Liver (tissue), 8 donors: ENCODE measurements at regions not wholly inside any gene's neighbourhood (a gene's known extent, or its start where the extent isn't known, plus 50 kb on each side); places are given as distances from the start of the nearest gene placed in this dataset.

Experiments used
- DNase-seq: peaks from one replicate; pipeline ENCODE4 v3.0.0-alpha.2; 2017; ENCODE audit warnings: low spot score
- H3K27ac ChIP-seq, 2 donors: one replicate each; pipeline ENCODE4 v1.7.0; 2013; ENCODE audit warnings: inconsistent platforms in 2 of 2, low read length in 2 of 2, control low read depth in 1 of 2, low read depth in 1 of 2, mild to moderate bottlenecking in 1 of 2
- H3K27me3 ChIP-seq, 4 donors: one replicate each; pipeline versions ENCODE4 v1.6.1 to v1.7.0; 2013; ENCODE audit warnings: low read length in 3 of 4, inconsistent platforms in 1 of 4, mild to moderate bottlenecking in 1 of 4, moderate library complexity in 1 of 4; ENCODE audit not compliant: control insufficient read depth in 4 of 4, insufficient read depth in 4 of 4
- H3K36me3 ChIP-seq, 4 donors: one replicate each; pipeline versions ENCODE4 v1.6.1 to v1.7.0; 2013; ENCODE audit warnings: low read length in 3 of 4, mild to moderate bottlenecking in 3 of 4, low read depth in 1 of 4, moderate library complexity in 1 of 4; ENCODE audit not compliant: control insufficient read depth in 4 of 4, insufficient read depth in 3 of 4
- H3K4me1 ChIP-seq, 4 donors: one replicate each; pipeline versions ENCODE4 v1.6.1 to v1.7.0; 2013; ENCODE audit warnings: low read length in 3 of 4, mild to moderate bottlenecking in 3 of 4, moderate library complexity in 1 of 4; ENCODE audit not compliant: control insufficient read depth in 4 of 4, insufficient read depth in 4 of 4
- H3K4me3 ChIP-seq, 3 donors: one replicate each; pipeline versions ENCODE4 v1.6.1 to v1.7.0; 2013; ENCODE audit warnings: low read length in 3 of 3, control low read depth in 1 of 3, low read depth in 1 of 3, mild to moderate bottlenecking in 1 of 3
- H3K9ac ChIP-seq, 2 donors: one replicate each; pipeline ENCODE4 v1.7.0; 2013; ENCODE audit warnings: low read length in 2 of 2, mild to moderate bottlenecking in 2 of 2, moderate library complexity in 2 of 2, control low read depth in 1 of 2, low read depth in 1 of 2
- H3K9me3 ChIP-seq, 4 donors: one replicate each; pipeline versions ENCODE4 v1.6.1 to v1.7.0; 2013; ENCODE audit warnings: low read length in 3 of 4; ENCODE audit not compliant: control insufficient read depth in 4 of 4
- EGR1 ChIP-seq, 2 donors: IDR thresholded peaks; 2 replicates each; pipeline ENCODE4 v1.6.1; 2016 to 2018; ENCODE audit warnings: antibody characterized with exemption in 2 of 2, low read depth in 2 of 2
- FOXA1 ChIP-seq: IDR thresholded peaks from 2 replicates; pipeline ENCODE4 v1.6.1; 2016; ENCODE audit warnings: antibody characterized with exemption
- FOXA2 ChIP-seq: IDR thresholded peaks from 2 replicates; pipeline ENCODE4 v1.6.1; 2016; ENCODE audit warnings: antibody characterized with exemption
- GABPA ChIP-seq, 2 donors: IDR thresholded peaks in 1 of 2; conservative IDR thresholded peaks in 1 of 2; 2 replicates each; pipeline ENCODE4 v1.6.1; 2016; ENCODE audit warnings: antibody characterized with exemption in 2 of 2, mild to moderate bottlenecking in 1 of 2, moderate library complexity in 1 of 2
- HNF4A ChIP-seq, 2 donors: conservative IDR thresholded peaks; 2 replicates each; pipeline ENCODE4 v1.6.1; 2016; ENCODE audit warnings: antibody characterized with exemption in 2 of 2, mild to moderate bottlenecking in 2 of 2
- HNF4G ChIP-seq: IDR thresholded peaks from 2 replicates; pipeline ENCODE4 v1.6.1; 2016; ENCODE audit warnings: antibody characterized with exemption
- JUND ChIP-seq, 2 donors: IDR thresholded peaks; 2 replicates each; pipeline ENCODE4 v1.6.1; 2016; ENCODE audit warnings: antibody characterized with exemption in 2 of 2
- NR2F2 ChIP-seq: IDR thresholded peaks from 2 replicates; pipeline ENCODE4 v1.6.1; 2016; ENCODE audit warnings: antibody characterized with exemption
- RAD21 ChIP-seq, 2 donors: IDR thresholded peaks; 2 replicates each; pipeline ENCODE4 v1.6.1; 2016; ENCODE audit warnings: antibody characterized with exemption in 2 of 2, mild to moderate bottlenecking in 2 of 2
- RXRA ChIP-seq, 2 donors: IDR thresholded peaks; 2 replicates each; pipeline ENCODE4 v1.6.1; 2017 to 2018; ENCODE audit warnings: antibody characterized with exemption in 2 of 2, mild to moderate bottlenecking in 1 of 2
- SP1 ChIP-seq: IDR thresholded peaks from 2 replicates; pipeline ENCODE4 v1.6.1; 2018; ENCODE audit warnings: antibody characterized with exemption, mild to moderate bottlenecking
- TAF1 ChIP-seq: conservative IDR thresholded peaks from 2 replicates; pipeline ENCODE4 v1.6.1; 2016; ENCODE audit warnings: antibody characterized with exemption, mild to moderate bottlenecking
- YY1 ChIP-seq: IDR thresholded peaks from 2 replicates; pipeline ENCODE4 v1.6.1; 2016; ENCODE audit warnings: antibody characterized with exemption, mild to moderate bottlenecking
- WGBS: extraction: QIAGEN DNeasy Blood & Tissue Kit; methylation state at CpG from one replicate; pipeline ENCODE4 v1.1.7; 2013; 5-methylcytosine and 5-hydroxymethylcytosine counted together
- TF ChIP-seq, protein P1 (sequence below): IDR thresholded peaks from 2 replicates; pipeline ENCODE4 v1.6.1; 2016; ENCODE audit warnings: antibody characterized with exemption
- TF ChIP-seq, protein P2 (sequence below): IDR thresholded peaks from 2 replicates; pipeline ENCODE4 v1.6.1; 2016; ENCODE audit warnings: antibody characterized with exemption
- TF ChIP-seq, protein P3 (sequence below): IDR thresholded peaks from 2 replicates; pipeline ENCODE4 v1.6.1; 2016; ENCODE audit warnings: antibody characterized with exemption
- TF ChIP-seq, protein P4 (sequence below): fragments of 150-350 bp; IDR thresholded peaks from 2 replicates; pipeline ENCODE4 v1.5.1; 2017; ENCODE audit warnings: improper control_type of control experiment, low read depth, low read length; ENCODE audit not compliant: missing input control
- TF ChIP-seq, protein P5 (sequence below): IDR thresholded peaks from 2 replicates; pipeline ENCODE4 v1.6.1; 2016; ENCODE audit warnings: antibody characterized with exemption, mild to moderate bottlenecking
- donor health status: healthy.
- donor health status: healthy.
- donor health status: healthy.
- donor health status: healthy.
- donor health status: healthy.

DNA sequence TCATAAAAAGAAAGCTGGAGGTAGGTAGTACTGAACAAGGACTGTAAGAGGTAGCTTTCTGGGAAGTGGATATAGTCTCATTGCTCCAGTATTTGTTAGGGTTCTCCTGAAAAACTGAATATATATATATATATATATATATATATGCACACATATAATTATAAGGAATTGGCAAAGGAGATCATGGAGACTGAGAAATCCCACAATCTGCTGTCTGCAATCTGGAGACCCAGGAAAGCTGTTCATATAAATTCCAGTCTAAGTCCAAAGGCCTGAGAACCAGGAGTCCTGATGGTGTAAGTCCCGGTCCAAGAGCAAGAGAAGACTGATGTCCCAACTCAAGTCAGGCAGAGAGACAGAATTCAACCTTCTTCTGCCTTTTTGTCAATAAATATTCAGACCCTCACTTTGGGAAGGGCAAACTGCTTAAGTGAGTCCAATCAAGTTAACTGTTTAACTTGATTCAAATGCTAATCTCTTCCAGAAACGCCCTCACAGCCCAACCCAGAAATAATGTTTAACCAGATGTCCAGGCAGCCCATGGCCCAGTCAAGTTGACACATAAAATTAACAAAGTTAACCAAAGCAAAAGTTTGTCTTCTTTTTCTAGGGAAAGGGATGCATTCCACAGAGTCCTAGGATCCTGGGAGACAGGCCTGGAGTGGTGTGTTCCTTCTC lies 225.3 kb upstream of the KAZN start:
- H3K4me1 ChIP-seq = no peaks in the 10 kb centered on the region
- no peak for DNase-seq
- H3K4me3 ChIP-seq = no peak overlapping the region
- H3K9me3 ChIP-seq = no peaks in the 10 kb centered on the region
- H3K36me3 ChIP-seq = no peaks in the 10 kb centered on the region
- TF ChIP-seq, protein P1, sequence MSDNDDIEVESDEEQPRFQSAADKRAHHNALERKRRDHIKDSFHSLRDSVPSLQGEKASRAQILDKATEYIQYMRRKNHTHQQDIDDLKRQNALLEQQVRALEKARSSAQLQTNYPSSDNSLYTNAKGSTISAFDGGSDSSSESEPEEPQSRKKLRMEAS = no peak
- TF ChIP-seq GABPA (IDR thresholded peaks at IDR 0.05 in 1 of 2, conservative IDR thresholded peaks at IDR 0.05 in 1 of 2) (no peak), TAF1 (no peak), FOXA1 (no peak), EGR1 (IDR thresholded peaks at IDR 0.05; ENCODE audit: low read depth in 2 of 2) (no peak), FOXA2 (no peak), RXRA (IDR thresholded peaks at IDR 0.05) (no peak), HNF4A (conservative IDR thresholded peaks at IDR 0.05) (no peak), SP1 (no peak), RAD21 (IDR thresholded peaks at IDR 0.05) (no peak)
- TF ChIP-seq, protein P2, sequence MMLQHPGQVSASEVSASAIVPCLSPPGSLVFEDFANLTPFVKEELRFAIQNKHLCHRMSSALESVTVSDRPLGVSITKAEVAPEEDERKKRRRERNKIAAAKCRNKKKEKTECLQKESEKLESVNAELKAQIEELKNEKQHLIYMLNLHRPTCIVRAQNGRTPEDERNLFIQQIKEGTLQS = no peak
- TF ChIP-seq, protein P3, sequence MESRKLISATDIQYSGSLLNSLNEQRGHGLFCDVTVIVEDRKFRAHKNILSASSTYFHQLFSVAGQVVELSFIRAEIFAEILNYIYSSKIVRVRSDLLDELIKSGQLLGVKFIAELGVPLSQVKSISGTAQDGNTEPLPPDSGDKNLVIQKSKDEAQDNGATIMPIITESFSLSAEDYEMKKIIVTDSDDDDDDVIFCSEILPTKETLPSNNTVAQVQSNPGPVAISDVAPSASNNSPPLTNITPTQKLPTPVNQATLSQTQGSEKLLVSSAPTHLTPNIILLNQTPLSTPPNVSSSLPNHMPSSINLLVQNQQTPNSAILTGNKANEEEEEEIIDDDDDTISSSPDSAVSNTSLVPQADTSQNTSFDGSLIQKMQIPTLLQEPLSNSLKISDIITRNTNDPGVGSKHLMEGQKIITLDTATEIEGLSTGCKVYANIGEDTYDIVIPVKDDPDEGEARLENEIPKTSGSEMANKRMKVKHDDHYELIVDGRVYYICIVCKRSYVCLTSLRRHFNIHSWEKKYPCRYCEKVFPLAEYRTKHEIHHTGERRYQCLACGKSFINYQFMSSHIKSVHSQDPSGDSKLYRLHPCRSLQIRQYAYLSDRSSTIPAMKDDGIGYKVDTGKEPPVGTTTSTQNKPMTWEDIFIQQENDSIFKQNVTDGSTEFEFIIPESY = no peak
- peaks cover 0 to 3% (median 0%) of the 10 kb centered on the region in 4 donors for H3K27me3 ChIP-seq
- H3K27ac ChIP-seq = no peak overlapping the region
- 54% methylated on average over 2 of the region's 2 CpGs for WGBS
- H3K9ac ChIP-seq = no peak overlapping the region

DNA sequence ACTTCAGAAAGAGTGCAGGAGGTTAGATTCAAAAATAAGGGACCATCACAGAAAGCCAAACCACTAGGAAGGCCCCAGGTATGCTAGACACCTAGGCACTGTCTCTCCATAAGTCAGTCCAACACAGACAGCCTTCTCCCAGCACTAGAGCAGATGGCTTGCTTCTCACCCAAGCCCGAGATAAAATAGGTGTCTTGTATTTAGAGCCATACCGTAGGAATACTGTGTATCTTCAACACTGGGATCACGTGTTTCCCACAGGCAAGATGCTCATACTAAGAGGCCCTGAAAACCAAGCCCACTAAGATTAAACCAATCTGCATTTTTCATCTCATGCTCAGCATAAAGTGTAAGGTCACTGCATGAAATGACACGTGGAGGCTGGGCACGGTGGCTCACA lies 223.3 kb upstream of the KAZN start:
- H3K27me3 ChIP-seq = peaks cover 0 to 3% (median 0%) of the 10 kb centered on the region in 4 donors
- H3K9ac ChIP-seq = no peak overlapping the region
- H3K4me3 ChIP-seq = no peak overlapping the region
- DNase-seq = no peak
- WGBS = 86% methylated on average over 5 of the region's 5 CpGs
- no peaks in the 10 kb centered on the region for H3K4me1 ChIP-seq
- peaks cover 0 to 5% (median 1%) of the 10 kb centered on the region in 4 donors for H3K9me3 ChIP-seq
- no peak overlapping the region for H3K27ac ChIP-seq
- H3K36me3 ChIP-seq = no peaks in the 10 kb centered on the region
- TF ChIP-seq, protein P3 = no peak
- no peak for TF ChIP-seq YY1
- no peak for TF ChIP-seq SP1
- TF ChIP-seq FOXA1 = no peak
- TF ChIP-seq JUND (IDR thresholded peaks at IDR 0.05) = no peak
- no peak for TF ChIP-seq FOXA2
- TF ChIP-seq TAF1 = no peak
- no peak for TF ChIP-seq HNF4G
- TF ChIP-seq, protein P2 = no peak
- no peak for TF ChIP-seq NR2F2
- TF ChIP-seq RAD21 (IDR thresholded peaks at IDR 0.05) = no peak
- no peak for TF ChIP-seq GABPA (IDR thresholded peaks at IDR 0.05 in 1 of 2, conservative IDR thresholded peaks at IDR 0.05 in 1 of 2)
- TF ChIP-seq HNF4A (conservative IDR thresholded peaks at IDR 0.05) = no peak
- TF ChIP-seq, protein P1 = no peak
- TF ChIP-seq, protein P4, sequence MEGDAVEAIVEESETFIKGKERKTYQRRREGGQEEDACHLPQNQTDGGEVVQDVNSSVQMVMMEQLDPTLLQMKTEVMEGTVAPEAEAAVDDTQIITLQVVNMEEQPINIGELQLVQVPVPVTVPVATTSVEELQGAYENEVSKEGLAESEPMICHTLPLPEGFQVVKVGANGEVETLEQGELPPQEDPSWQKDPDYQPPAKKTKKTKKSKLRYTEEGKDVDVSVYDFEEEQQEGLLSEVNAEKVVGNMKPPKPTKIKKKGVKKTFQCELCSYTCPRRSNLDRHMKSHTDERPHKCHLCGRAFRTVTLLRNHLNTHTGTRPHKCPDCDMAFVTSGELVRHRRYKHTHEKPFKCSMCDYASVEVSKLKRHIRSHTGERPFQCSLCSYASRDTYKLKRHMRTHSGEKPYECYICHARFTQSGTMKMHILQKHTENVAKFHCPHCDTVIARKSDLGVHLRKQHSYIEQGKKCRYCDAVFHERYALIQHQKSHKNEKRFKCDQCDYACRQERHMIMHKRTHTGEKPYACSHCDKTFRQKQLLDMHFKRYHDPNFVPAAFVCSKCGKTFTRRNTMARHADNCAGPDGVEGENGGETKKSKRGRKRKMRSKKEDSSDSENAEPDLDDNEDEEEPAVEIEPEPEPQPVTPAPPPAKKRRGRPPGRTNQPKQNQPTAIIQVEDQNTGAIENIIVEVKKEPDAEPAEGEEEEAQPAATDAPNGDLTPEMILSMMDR = no peak
- TF ChIP-seq RXRA (IDR thresholded peaks at IDR 0.05) = no peak
- TF ChIP-seq, protein P5, sequence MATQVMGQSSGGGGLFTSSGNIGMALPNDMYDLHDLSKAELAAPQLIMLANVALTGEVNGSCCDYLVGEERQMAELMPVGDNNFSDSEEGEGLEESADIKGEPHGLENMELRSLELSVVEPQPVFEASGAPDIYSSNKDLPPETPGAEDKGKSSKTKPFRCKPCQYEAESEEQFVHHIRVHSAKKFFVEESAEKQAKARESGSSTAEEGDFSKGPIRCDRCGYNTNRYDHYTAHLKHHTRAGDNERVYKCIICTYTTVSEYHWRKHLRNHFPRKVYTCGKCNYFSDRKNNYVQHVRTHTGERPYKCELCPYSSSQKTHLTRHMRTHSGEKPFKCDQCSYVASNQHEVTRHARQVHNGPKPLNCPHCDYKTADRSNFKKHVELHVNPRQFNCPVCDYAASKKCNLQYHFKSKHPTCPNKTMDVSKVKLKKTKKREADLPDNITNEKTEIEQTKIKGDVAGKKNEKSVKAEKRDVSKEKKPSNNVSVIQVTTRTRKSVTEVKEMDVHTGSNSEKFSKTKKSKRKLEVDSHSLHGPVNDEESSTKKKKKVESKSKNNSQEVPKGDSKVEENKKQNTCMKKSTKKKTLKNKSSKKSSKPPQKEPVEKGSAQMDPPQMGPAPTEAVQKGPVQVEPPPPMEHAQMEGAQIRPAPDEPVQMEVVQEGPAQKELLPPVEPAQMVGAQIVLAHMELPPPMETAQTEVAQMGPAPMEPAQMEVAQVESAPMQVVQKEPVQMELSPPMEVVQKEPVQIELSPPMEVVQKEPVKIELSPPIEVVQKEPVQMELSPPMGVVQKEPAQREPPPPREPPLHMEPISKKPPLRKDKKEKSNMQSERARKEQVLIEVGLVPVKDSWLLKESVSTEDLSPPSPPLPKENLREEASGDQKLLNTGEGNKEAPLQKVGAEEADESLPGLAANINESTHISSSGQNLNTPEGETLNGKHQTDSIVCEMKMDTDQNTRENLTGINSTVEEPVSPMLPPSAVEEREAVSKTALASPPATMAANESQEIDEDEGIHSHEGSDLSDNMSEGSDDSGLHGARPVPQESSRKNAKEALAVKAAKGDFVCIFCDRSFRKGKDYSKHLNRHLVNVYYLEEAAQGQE = no peak
- TF ChIP-seq EGR1 (IDR thresholded peaks at IDR 0.05; ENCODE audit: low read depth in 2 of 2) = no peak
